HG03442 (cell line): ENCODE measurements at regions not wholly inside any gene's neighbourhood (a gene's known extent, or its start where the extent isn't known, plus 50 kb on each side); places are given as distances from the start of the nearest gene placed in this dataset.

Experiments used
- ATAC-seq: cut with Tn5 transposase; IDR thresholded peaks from one replicate; pipeline ENCODE4 v1.9.1; 2021; ENCODE audit warnings: mild to moderate bottlenecking, moderate library complexity; ENCODE audit not compliant: unreplicated experiment

- ATAC-seq: no peak
These were observed 173.2 kb upstream of the SOX4 start for GRCh38 chr6:21420146-21420878.

- ATAC-seq: no peak
These were observed 172.6 kb upstream of the SOX4 start for GRCh38 chr6:21420926-21421325.

DNA sequence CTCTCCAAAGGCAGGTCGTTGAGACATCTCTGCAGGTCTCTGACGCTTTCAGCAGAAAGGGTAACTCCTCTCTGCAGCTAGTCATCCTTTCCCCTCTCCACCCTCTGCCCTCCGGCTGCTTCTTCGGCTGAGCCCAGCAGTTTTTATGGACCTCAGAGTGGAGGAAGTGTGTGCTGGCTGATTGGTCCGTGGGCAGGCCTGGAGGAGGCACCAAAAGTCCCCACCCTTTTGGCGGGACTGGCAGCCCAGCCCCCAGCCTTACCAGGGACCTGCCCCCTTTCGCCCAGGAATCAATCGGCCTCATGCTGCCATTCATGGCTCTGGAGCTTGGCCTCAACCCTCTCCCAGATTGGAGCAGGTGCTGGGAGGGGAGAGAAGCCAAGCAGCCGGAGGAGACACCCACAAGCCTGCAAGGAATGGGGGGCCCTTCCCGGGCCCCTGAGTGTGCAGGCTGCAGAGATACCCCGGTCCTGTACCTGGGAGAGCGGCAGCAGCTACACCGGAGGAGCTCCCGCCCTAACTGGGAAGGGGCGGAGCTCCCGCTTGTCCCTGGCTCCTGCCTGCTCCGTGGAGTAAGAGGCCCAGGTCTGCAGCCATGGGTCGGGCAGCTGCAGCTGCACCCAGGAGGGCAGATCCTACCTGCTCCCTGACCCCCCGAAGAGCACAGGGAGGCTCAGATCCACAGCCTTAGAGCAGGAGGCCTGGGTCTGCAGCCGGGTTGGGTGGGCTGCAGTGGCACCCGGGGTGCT is 170.3 kb upstream of the SOX4 start:
- no peak for ATAC-seq

DNA sequence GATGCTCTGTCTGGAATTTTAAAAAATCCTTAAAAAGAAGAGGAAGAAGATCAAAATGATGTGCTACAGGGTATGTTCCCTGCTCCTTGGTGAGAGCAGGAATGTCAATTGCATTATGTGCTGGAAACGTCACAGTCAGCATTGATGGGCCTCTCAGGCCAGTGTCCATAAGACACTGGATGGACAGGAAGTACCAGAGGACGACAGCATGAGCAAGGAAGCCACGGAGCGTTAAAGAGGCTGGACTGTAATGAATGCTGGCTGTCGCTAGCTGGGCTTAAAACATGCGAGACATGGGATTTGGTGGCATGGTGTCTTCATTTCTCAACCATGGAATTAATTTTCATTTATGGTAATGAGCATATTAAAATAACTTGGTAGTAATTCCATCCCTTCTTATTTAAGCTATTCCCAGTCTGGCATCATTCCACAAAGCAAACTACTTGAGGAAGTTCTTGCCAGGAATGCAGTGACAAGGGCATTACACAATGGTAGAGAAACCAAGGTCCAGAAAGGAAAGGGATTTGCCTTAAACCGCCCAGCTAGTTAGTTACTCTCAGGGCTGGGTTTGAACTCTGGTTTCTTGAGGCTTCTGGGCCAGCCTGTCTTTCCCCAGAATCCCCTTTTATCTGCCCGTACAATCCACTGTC is 166.6 kb upstream of the SOX4 start:
- ATAC-seq: no peak

- ATAC-seq: no peak
These were observed 164.3 kb upstream of the SOX4 start for GRCh38 chr6:21429291-21429690.

DNA sequence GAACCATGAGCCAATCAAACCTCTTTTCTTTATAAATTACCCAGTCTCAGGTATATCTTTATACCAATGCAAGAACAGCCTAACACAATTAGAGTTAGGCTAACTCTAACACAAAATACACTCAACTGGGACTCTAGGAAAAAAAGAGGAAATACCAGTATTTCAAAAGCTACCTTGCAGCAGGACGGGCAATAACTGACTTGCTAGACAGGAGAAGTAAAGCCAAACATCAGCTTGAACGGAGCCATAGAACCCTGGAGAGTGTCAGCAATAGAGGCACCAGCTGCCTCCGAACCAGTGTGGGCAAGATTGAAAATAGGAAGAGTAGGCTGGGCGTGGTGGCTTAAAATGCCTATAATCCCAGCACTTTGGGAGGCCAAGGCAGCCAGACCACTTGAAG is 162.0 kb upstream of the SOX4 start:
- ATAC-seq: no peak

- ATAC-seq: no peak
These were observed 156.9 kb upstream of the SOX4 start for GRCh38 chr6:21436625-21437024.

GRCh38 chr6:21437581-21437980 is 156.0 kb upstream of the SOX4 start:
- no peak for ATAC-seq

DNA sequence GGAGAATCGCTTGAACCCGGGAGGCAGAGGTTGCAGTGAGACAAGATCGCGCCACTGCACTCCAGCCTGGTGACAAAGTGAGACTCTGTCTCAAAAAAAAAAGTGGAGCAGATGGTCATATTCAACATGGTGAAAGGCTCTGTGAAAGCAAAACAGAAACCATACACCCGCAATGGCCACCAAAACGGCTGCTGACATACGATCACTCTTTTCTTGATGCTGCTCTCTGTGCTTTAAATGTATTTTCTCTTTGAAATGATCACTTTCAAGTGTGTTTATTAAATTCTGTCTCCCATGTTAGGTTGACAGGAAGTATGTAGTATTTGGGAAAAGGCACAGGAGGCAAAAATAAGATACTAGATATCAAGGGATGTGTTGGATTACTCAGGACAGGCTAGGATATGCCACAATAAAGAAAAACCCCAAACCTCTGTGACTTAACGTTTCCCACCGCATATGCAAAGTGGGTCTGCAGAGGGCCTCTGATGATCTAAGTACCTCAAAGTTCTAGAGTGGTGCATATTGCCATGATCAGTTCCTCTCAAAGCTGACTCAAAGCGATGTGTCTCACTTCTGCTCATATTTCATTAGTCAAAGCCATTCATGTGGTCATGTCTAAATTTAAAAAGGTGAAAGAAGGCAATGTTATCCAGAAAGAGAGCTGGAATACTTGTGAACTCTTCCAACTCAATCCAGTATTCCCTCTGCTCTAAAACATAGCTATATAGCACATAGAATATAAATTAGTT is 155.1 kb upstream of the SOX4 start:
- ATAC-seq: peak; percentile 98

GRCh38 chr6:21438986-21439352 is 154.6 kb upstream of the SOX4 start:
- ATAC-seq: peak; percentile 42

DNA sequence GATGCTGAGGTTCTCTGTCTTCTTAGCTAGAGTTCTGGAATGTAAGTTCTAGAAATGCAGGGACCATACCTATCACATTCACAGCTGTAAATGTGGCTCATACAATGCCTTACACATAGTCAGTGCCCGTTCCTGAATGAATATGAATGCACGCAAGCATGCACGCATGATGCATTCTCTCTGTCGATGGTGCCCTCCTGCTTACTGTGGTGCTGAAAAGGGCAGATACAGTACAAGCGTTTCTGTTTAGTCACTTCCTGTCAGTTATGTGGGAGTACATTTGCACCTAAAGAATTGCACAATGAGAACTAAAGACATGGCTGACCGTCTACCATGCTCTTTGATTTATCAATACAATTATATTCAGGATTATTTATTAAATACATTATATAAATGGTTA is 152.2 kb upstream of the SOX4 start:
- ATAC-seq: no peak

DNA sequence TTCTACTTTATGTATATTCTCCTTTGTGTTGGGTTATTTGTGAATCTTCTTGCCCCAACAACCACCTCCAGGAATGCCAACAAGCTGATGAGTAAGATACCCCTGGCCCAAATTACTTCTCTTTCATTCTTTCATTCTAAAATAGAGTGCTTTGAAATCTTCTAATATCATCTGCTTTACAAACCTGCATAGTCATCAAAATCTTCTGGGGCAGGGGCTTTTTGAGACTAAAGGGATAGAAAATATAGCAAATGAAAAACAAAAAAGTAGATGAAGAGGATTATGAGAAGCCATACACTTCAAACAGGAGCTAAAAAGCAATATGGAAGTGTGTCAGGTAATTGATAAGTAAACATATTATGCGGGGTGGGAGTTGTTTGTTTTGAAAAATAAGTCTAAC is 150.7 kb upstream of the SOX4 start:
- ATAC-seq: no peak

GRCh38 chr6:21444711-21445260 is 148.8 kb upstream of the SOX4 start:
- ATAC-seq: no peak

DNA sequence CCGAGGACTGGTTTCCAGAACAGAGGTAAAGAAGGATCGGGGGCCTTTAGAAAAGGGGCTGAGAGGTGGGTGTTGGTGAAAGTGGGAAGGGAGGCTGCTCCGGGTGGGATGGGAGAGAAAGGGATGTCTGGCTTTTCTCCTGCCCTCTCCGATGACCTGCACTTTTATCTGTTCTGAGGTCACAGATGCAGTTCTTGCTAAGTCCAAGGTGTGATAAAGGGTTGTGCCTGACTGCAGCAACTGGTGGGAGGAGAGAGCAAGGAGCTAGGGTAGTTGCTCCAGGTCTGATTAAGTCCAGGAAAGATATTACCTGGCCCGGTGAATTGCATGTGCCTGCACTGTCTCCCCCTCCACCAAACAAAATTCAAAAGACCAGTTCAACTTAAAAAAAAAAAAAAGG is 145.6 kb upstream of the SOX4 start:
- ATAC-seq: no peak

GRCh38 chr6:21448485-21449109 is 145.0 kb upstream of the SOX4 start:
- ATAC-seq: no peak

- no peak for ATAC-seq
These were observed 143.4 kb upstream of the SOX4 start for GRCh38 chr6:21450149-21450548.

DNA sequence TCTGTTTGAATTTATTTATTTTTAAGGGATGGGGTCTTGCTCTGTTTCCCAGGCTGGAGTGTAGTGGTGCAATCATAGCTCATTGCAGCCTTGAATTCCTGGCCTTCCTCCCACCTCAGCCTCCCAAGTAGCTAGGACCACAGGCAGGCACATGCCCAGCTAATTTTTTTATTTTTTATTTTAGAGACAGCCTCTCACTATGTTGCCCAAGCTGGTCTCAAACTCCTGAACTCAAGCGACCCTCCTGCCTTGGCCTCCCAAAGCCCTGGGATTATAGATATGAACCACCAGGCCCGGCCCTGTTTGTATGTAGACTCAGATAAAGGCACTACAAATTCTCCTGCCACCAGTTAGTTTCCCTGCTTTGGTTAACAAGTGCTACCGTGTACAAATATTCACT is 142.9 kb upstream of the SOX4 start:
- no peak for ATAC-seq

GRCh38 chr6:21451546-21452013 is 142.0 kb upstream of the SOX4 start:
- no peak for ATAC-seq

- ATAC-seq: no peak
These were observed 139.3 kb upstream of the SOX4 start for GRCh38 chr6:21454262-21454661.

- ATAC-seq: no peak
These were observed 138.5 kb upstream of the SOX4 start for GRCh38 chr6:21455071-21455470.

DNA sequence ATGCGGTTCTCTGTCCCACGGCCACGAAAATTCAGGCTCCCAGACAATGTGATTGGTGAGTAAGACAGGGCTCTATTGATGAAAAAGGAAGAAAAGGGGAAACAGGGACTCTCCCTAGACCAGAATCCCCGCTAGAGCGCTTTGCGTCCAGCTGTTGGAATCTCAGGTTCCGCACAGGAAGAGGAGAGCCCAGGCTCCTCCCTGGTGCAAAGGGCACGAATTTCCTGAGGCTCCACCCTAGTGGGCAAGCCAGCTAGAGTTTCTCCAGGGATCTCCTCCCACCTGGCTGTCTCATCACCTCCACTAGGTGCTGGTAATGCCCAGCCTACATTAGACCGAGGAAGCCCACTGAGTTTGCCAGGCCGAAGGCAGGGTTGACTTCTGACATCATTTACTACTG is 135.9 kb upstream of the SOX4 start:
- no peak for ATAC-seq
